ENCODE measurements at regions not wholly inside any gene's neighbourhood (a gene's known extent, or its start where the extent isn't known, plus 50 kb on each side); places are given as distances from the start of the nearest gene placed in this dataset.

GRCh38 chr12:39499296-39499695, 56.4 kb upstream of the KIF21A start:
- FAIRE-seq: peak; percentile 75
- H3K9me1 ChIP-seq (ENCODE audit: control insufficient read depth, extremely low read depth, insufficient read depth, low read length): no peaks in the 10 kb centered on the region
- DNase-seq (ENCODE audit: low read depth, low spot score): peak; percentile 23
- H3K4me3 ChIP-seq (ENCODE audit: control insufficient read depth in 2 of 3, extremely low read depth in 1 of 3, insufficient read depth in 2 of 3, low read depth in 1 of 3, low read length in 3 of 3): no peak overlapping the region
- dilution Hi-C loops (cut with MboI; ENCODE audit: extremely low pct_ligation_motif_present, low sequenced_read_pairs): no loop called here
- H3K27me3 ChIP-seq (ENCODE audit: control insufficient read depth, extremely low read depth, insufficient read depth, low read length): no peaks in the 10 kb centered on the region
- TF ChIP-seq CTCF (optimal IDR thresholded peaks at IDR 0.05 in 1 of 3, IDR thresholded peaks at IDR 0.05 in 1 of 3, conservative IDR thresholded peaks at IDR 0.05 in 1 of 3; ENCODE audit: extremely low read depth in 1 of 3, insufficient read depth in 2 of 3, low read length in 3 of 3) (no peak), EZH2 (IDR thresholded peaks at IDR 0.05; ENCODE audit: low read length) (no peak)
- H2AFZ ChIP-seq (ENCODE audit: control insufficient read depth, low read length): no peak overlapping the region
- no peak overlapping the region for H3K27ac ChIP-seq (ENCODE audit: control insufficient read depth, insufficient read depth, low read length)
- peaks cover 25% of the 10 kb centered on the region for H3K4me1 ChIP-seq (ENCODE audit: control insufficient read depth, extremely low read depth, insufficient read depth, low read length)
- H3K79me2 ChIP-seq (ENCODE audit: control insufficient read depth, insufficient read depth, low read length): no peaks in the 10 kb centered on the region
- no peak overlapping the region for H3K9ac ChIP-seq (ENCODE audit: control insufficient read depth, extremely low read depth, insufficient read depth, low read length)
- H3K4me2 ChIP-seq (ENCODE audit: control insufficient read depth, extremely low read depth, insufficient read depth, low read depth, low read length): no peak overlapping the region
- no peaks in the 10 kb centered on the region for H3K9me3 ChIP-seq (ENCODE audit: control insufficient read depth, low read depth, low read length)
- no peaks in the 10 kb centered on the region for H4K20me1 ChIP-seq (ENCODE audit: control insufficient read depth, extremely low read depth, insufficient read depth, low read length)
- H3K36me3 ChIP-seq (ENCODE audit: control insufficient read depth in 2 of 2, extremely low read depth in 1 of 2, insufficient read depth in 2 of 2, low read length in 2 of 2): no peaks in the 10 kb centered on the region
